HEK293T (cell line): ENCODE measurements at regions not wholly inside any gene's neighbourhood (a gene's known extent, or its start where the extent isn't known, plus 50 kb on each side); places are given as distances from the start of the nearest gene placed in this dataset.

Source experiments
- ARNT ChIP-seq: fragments of 450-650 bp; IDR thresholded peaks from 2 replicates; pipeline ENCODE4 v1.6.1; 2017; ENCODE audit warnings: mild to moderate bottlenecking
- ELF4 ChIP-seq: fragments of 450-650 bp; IDR thresholded peaks from 2 replicates; pipeline ENCODE4 v1.6.1; 2017; ENCODE audit warnings: antibody characterized with exemption
- FOXK2 ChIP-seq: fragments of 450-650 bp; IDR thresholded peaks from 2 replicates; pipeline ENCODE4 v1.6.1; 2016; ENCODE audit warnings: mild to moderate bottlenecking
- FOXM1 ChIP-seq: fragments of 450-650 bp; IDR thresholded peaks from 2 replicates; pipeline ENCODE4 v1.6.1; 2017; ENCODE audit warnings: mild to moderate bottlenecking, borderline replicate concordance
- L3MBTL2 ChIP-seq: fragments of 450-650 bp; conservative IDR thresholded peaks from 2 replicates; pipeline ENCODE4 v1.6.1; 2016; ENCODE audit warnings: mild to moderate bottlenecking
- LEF1 ChIP-seq: fragments of 450-650 bp; IDR thresholded peaks from 2 replicates; pipeline ENCODE4 v1.6.1; 2017; ENCODE audit warnings: mild to moderate bottlenecking, borderline replicate concordance
- SP1 ChIP-seq: fragments of 450-650 bp; IDR thresholded peaks from 2 replicates; pipeline ENCODE4 v1.6.1; 2017
- SUZ12 ChIP-seq: fragments of 450-650 bp; IDR thresholded peaks from 2 replicates; pipeline ENCODE4 v1.6.1; 2016; ENCODE audit warnings: mild to moderate bottlenecking
- TARDBP ChIP-seq: fragments of 450-650 bp; IDR thresholded peaks from 2 replicates; pipeline ENCODE4 v1.6.1; 2016
- TF ChIP-seq, protein P1 (sequence below): fragments of 450-650 bp; IDR thresholded peaks from 2 replicates; pipeline ENCODE4 v1.6.1; 2016

DNA sequence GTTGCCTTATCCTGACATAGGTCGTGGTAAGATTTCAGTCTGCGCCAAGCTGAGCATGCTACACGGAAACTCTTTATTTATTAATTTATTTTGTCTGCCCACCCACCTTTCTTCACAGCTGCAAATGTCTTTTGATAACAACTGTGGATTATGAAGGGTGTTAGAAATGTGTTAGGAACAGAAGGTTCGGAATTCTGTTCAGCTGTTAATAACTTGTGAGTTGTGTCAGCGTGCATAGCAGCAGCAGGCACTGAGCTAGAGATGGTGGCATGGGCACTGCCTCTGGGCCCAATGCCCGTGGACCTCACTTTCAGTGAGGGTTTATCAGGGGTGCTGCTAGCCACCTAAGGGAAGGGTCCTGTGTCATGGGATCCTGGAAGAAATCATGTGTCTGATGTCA, 162.5 kb upstream of the NTM start:
- TF ChIP-seq SP1: no peak
- TF ChIP-seq FOXM1: no peak
- TF ChIP-seq ELF4: no peak
- no peak for TF ChIP-seq ARNT
- TF ChIP-seq TARDBP: no peak
- TF ChIP-seq FOXK2: no peak
- TF ChIP-seq SUZ12: no peak
- TF ChIP-seq LEF1: no peak
- TF ChIP-seq L3MBTL2: no peak
- TF ChIP-seq, protein P1, sequence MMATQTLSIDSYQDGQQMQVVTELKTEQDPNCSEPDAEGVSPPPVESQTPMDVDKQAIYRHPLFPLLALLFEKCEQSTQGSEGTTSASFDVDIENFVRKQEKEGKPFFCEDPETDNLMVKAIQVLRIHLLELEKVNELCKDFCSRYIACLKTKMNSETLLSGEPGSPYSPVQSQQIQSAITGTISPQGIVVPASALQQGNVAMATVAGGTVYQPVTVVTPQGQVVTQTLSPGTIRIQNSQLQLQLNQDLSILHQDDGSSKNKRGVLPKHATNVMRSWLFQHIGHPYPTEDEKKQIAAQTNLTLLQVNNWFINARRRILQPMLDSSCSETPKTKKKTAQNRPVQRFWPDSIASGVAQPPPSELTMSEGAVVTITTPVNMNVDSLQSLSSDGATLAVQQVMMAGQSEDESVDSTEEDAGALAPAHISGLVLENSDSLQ: no peak
